Suprapubic skin (tissue), 4 donors: ENCODE measurements at regions not wholly inside any gene's neighbourhood (a gene's known extent, or its start where the extent isn't known, plus 50 kb on each side); places are given as distances from the start of the nearest gene placed in this dataset.

Source experiments
- DNase-seq, 2 donors: peaks; one replicate each; pipeline ENCODE4 v3.0.0-alpha.2; 2019; ENCODE audit warnings: low spot score in 2 of 2
- H3K27ac ChIP-seq: fragments of 200-600 bp; sonication (generic); one replicate; pipeline ENCODE4 v1.5.1; 2019
- H3K27me3 ChIP-seq: fragments of 200-600 bp; sonication (generic); one replicate; pipeline ENCODE4 v1.5.1; 2019
- H3K36me3 ChIP-seq: fragments of 200-600 bp; sonication (generic); one replicate; pipeline ENCODE4 v1.5.1; 2019
- H3K4me1 ChIP-seq: fragments of 200-600 bp; sonication (generic); one replicate; pipeline ENCODE4 v1.5.1; 2019
- H3K4me3 ChIP-seq: fragments of 200-600 bp; sonication (generic); one replicate; pipeline ENCODE4 v1.5.1; 2019; ENCODE audit warnings: mild to moderate bottlenecking
- H3K9me3 ChIP-seq: fragments of 200-600 bp; sonication (generic); one replicate; pipeline ENCODE4 v1.5.1; 2019
- EP300 ChIP-seq: sonication (generic); formaldehyde crosslinking; IDR thresholded peaks from one replicate; pipeline ENCODE4 v1.6.1; 2017; ENCODE audit warnings: antibody characterized with exemption
- POLR2A ChIP-seq, 2 donors: fragments of 450-650 bp; IDR thresholded peaks; one replicate each; pipeline ENCODE4 v1.6.1; 2017; ENCODE audit warnings: antibody characterized with exemption in 2 of 2, mild to moderate bottlenecking in 2 of 2, moderate library complexity in 2 of 2
- POLR2AphosphoS5 ChIP-seq, 3 donors: sonication (generic); formaldehyde crosslinking; IDR thresholded peaks; one replicate each; pipeline ENCODE4 v1.6.1; 2017; ENCODE audit warnings: antibody characterized with exemption in 3 of 3
- WGBS: methylation state at CpG from one replicate; pipeline ENCODE4 v1.1.5; 2018; 5-methylcytosine and 5-hydroxymethylcytosine counted together
- TF ChIP-seq, protein P1 (sequence below), 2 donors: fragments of 200-600 bp in 1 of 2; fragments of 450-650 bp in 1 of 2; sonication (generic) in 1 of 2; IDR thresholded peaks; one replicate each; pipeline ENCODE4 v1.5.1; 2016 to 2019; ENCODE audit warnings: antibody characterized with exemption in 2 of 2, mild to moderate bottlenecking in 1 of 2, moderate library complexity in 1 of 2

DNA sequence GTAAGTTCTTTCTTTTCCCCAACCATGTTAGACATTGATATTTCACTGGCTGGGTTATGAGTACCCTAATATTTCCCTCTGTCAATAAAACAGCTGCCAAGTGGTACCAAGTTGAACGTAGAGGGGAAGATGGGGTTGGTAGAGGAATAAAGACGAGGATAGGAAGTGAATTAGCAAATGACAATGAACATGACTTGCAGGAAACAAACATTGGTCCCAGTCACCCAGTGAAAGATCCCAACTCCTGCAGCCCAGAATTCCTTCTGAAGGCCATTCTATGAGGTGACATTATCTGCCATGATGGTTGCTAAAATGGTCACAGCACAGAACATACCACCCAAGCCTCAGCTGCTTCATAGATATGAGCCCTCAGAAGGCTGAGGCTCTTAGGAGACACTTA, 159.0 kb upstream of the CTNNB1 start:
- Histone ChIP-seq H3K4me3 (no peak overlapping the region), H3K9me3 (no peaks in the 10 kb centered on the region), H3K27me3 (no peaks in the 10 kb centered on the region), H3K27ac (no peak overlapping the region), H3K4me1 (no peaks in the 10 kb centered on the region), H3K36me3 (no peaks in the 10 kb centered on the region)
- WGBS, result 86% methylated on average over 2 of the region's 2 CpGs
- no peak for DNase-seq
- TF ChIP-seq, protein P1, sequence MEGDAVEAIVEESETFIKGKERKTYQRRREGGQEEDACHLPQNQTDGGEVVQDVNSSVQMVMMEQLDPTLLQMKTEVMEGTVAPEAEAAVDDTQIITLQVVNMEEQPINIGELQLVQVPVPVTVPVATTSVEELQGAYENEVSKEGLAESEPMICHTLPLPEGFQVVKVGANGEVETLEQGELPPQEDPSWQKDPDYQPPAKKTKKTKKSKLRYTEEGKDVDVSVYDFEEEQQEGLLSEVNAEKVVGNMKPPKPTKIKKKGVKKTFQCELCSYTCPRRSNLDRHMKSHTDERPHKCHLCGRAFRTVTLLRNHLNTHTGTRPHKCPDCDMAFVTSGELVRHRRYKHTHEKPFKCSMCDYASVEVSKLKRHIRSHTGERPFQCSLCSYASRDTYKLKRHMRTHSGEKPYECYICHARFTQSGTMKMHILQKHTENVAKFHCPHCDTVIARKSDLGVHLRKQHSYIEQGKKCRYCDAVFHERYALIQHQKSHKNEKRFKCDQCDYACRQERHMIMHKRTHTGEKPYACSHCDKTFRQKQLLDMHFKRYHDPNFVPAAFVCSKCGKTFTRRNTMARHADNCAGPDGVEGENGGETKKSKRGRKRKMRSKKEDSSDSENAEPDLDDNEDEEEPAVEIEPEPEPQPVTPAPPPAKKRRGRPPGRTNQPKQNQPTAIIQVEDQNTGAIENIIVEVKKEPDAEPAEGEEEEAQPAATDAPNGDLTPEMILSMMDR (IDR thresholded peaks at IDR 0.05), result no peak
- no peak for TF ChIP-seq POLR2AphosphoS5 (IDR thresholded peaks at IDR 0.05)
- no peak for TF ChIP-seq POLR2A (IDR thresholded peaks at IDR 0.05)
- TF ChIP-seq EP300, result no peak

DNA sequence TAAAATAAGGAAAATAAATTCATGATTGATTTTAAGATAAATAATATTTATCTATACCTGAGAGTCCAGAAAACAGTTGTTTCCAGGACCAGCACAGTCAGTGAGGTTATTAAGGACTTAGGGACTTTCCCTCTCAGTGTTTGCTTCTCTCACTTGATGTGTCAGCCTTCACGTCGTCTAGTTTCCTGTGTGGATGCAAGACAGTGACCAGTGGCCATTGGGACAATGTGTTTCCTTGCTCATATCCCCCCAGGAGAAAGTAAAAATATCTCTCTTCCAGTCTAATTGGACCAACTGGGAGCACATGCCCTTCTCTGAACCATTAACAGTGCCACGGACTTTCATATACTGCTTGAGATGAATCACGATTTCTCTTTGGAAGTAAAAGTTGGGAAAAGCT, 157.8 kb upstream of the CTNNB1 start:
- DNase-seq, result no peak
- Histone ChIP-seq H3K4me3 (no peak overlapping the region), H3K27ac (no peak overlapping the region), H3K36me3 (no peaks in the 10 kb centered on the region), H3K27me3 (no peaks in the 10 kb centered on the region), H3K9me3 (no peaks in the 10 kb centered on the region), H3K4me1 (no peaks in the 10 kb centered on the region)
- TF ChIP-seq, protein P1 (IDR thresholded peaks at IDR 0.05), result no peak
- TF ChIP-seq EP300, result no peak
- TF ChIP-seq POLR2AphosphoS5 (IDR thresholded peaks at IDR 0.05), result no peak
- TF ChIP-seq POLR2A (IDR thresholded peaks at IDR 0.05), result no peak
- WGBS, result 69% methylated on average over 4 of the region's 4 CpGs

DNA sequence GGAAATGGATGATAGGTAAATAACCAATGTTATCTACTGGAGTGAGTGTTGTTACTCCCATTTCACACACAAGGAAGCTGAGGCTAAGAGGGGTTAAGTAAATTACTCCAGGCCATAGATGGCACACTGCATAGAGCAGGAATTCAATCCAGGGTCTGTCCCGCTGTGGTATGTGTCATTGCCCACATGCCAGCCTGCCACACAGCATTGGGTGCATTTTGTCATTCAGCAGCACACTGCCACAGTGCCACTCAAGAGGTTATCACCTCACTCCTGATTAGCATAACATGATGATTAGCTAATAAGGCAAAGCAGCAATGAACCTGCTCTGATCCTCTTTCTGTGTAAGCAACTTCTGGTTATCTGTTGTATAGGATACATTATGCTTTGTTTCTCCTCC, 157.4 kb upstream of the CTNNB1 start:
- no peak for DNase-seq
- no peak overlapping the region for H3K27ac ChIP-seq
- no peaks in the 10 kb centered on the region for H3K9me3 ChIP-seq
- 70% methylated on average over 1 of the region's 1 CpG for WGBS
- no peaks in the 10 kb centered on the region for H3K36me3 ChIP-seq
- no peaks in the 10 kb centered on the region for H3K27me3 ChIP-seq
- TF ChIP-seq POLR2A (IDR thresholded peaks at IDR 0.05), result no peak
- TF ChIP-seq, protein P1 (IDR thresholded peaks at IDR 0.05), result no peak
- TF ChIP-seq POLR2AphosphoS5 (IDR thresholded peaks at IDR 0.05), result no peak
- no peak for TF ChIP-seq EP300
- H3K4me1 ChIP-seq, result no peaks in the 10 kb centered on the region
- no peak overlapping the region for H3K4me3 ChIP-seq

DNA sequence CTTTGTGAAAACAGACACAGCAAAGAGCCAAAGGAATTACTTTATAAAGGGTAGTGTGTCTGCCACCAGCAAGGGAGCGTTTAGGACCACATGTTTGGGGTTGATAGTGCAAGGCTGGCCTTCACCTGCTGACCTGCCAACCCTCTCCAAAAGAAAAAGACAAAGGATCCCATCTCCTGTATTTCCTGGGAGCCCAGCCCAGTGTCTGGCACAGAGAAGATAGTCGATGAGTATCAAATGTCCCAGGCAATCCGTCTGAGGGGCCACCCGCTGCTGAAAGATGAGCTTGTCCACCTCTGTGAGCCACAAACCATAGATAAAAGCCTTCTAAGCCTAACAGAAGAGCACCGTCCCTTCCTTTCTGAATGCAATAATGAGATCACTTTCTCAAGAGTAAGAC, 154.8 kb upstream of the CTNNB1 start:
- no peak overlapping the region for H3K4me3 ChIP-seq
- no peaks in the 10 kb centered on the region for H3K36me3 ChIP-seq
- no peaks in the 10 kb centered on the region for H3K27me3 ChIP-seq
- H3K27ac ChIP-seq, result no peak overlapping the region
- WGBS, result 87% methylated on average over 5 of the region's 5 CpGs
- H3K9me3 ChIP-seq, result no peaks in the 10 kb centered on the region
- no peaks in the 10 kb centered on the region for H3K4me1 ChIP-seq
- TF ChIP-seq, protein P1 (IDR thresholded peaks at IDR 0.05), result no peak
- TF ChIP-seq EP300, result no peak
- TF ChIP-seq POLR2A (IDR thresholded peaks at IDR 0.05), result no peak
- TF ChIP-seq POLR2AphosphoS5 (IDR thresholded peaks at IDR 0.05), result no peak
- no peak for DNase-seq

DNA sequence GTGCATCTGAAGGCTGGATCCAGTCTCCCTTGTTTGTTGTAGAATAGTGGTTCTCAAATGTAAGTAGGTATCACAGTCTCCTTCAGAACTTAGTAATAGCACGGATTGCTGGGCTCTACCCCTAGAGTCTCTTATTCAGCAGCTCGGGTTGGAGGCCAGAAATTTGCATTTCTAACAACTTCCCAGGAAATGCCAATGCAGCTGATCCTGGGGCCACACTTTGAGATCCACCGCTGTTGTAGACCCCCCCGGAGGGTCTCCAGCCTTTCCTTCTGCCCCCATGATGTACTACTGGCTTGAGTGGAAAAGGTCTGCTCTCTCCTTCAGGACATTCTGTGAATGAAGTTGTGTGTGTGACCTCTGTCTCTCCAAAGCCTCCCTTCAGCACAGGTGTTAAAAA, 153.8 kb upstream of the CTNNB1 start:
- no peak for DNase-seq
- TF ChIP-seq, protein P1 (IDR thresholded peaks at IDR 0.05), result no peak
- TF ChIP-seq POLR2A (IDR thresholded peaks at IDR 0.05), result no peak
- no peak for TF ChIP-seq POLR2AphosphoS5 (IDR thresholded peaks at IDR 0.05)
- no peak for TF ChIP-seq EP300
- H3K27me3 ChIP-seq, result no peaks in the 10 kb centered on the region
- WGBS, result 75% methylated on average over 3 of the region's 4 CpGs
- no peaks in the 10 kb centered on the region for H3K4me1 ChIP-seq
- no peak overlapping the region for H3K4me3 ChIP-seq
- H3K36me3 ChIP-seq, result no peaks in the 10 kb centered on the region
- no peak overlapping the region for H3K27ac ChIP-seq
- H3K9me3 ChIP-seq, result no peaks in the 10 kb centered on the region
